ENCODE measurements at regions not wholly inside any gene's neighbourhood (a gene's known extent, or its start where the extent isn't known, plus 50 kb on each side); places are given as distances from the start of the nearest gene placed in this dataset.

DNA sequence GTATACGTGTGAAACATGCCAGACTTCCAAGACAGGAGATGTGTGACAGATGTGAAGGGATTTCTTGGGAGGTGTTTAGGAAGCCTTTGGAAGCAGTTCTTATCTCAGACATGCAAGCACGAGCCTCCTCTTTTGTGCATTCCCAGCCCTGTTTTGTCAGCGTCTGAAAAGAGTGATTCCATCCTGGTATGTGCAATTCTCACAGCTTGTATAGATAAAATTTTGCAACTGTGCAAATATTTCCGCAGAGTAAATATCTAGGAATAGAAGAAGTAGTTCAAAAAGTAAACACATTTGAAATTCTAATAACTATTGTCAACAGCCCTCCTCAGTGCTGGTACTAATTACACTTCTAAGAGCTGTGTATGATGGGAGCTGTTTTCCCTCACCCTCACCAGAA, 72.3 kb upstream of the C1QTNF9B start:
- H2AFZ ChIP-seq (ENCODE audit: low read depth, low read length): no peak overlapping the region
- no peaks in the 10 kb centered on the region for H3K36me3 ChIP-seq (ENCODE audit: insufficient read depth, low read length)
- H3K79me2 ChIP-seq (replicated peaks; ENCODE audit: insufficient read depth, low read length): no peaks in the 10 kb centered on the region
- no peaks in the 10 kb centered on the region for H3F3A ChIP-seq (ENCODE audit: insufficient read depth, low read length, poor library complexity, severe bottlenecking)
- H3K4me3 ChIP-seq (ENCODE audit: low read length): no peak overlapping the region
- no peak overlapping the region for H3K27ac ChIP-seq (ENCODE audit: low read length)
- H3K9me2 ChIP-seq (ENCODE audit: insufficient read depth, low read length): no peaks in the 10 kb centered on the region
- no peak overlapping the region for H3K9ac ChIP-seq (ENCODE audit: low read length)
- TF ChIP-seq MXI1 (conservative IDR thresholded peaks at IDR 0.05; ENCODE audit: poor library complexity, severe bottlenecking): no peak
- TF ChIP-seq TAF1 (IDR thresholded peaks at IDR 0.05; ENCODE audit: low read depth): no peak
- TF ChIP-seq, protein P1, sequence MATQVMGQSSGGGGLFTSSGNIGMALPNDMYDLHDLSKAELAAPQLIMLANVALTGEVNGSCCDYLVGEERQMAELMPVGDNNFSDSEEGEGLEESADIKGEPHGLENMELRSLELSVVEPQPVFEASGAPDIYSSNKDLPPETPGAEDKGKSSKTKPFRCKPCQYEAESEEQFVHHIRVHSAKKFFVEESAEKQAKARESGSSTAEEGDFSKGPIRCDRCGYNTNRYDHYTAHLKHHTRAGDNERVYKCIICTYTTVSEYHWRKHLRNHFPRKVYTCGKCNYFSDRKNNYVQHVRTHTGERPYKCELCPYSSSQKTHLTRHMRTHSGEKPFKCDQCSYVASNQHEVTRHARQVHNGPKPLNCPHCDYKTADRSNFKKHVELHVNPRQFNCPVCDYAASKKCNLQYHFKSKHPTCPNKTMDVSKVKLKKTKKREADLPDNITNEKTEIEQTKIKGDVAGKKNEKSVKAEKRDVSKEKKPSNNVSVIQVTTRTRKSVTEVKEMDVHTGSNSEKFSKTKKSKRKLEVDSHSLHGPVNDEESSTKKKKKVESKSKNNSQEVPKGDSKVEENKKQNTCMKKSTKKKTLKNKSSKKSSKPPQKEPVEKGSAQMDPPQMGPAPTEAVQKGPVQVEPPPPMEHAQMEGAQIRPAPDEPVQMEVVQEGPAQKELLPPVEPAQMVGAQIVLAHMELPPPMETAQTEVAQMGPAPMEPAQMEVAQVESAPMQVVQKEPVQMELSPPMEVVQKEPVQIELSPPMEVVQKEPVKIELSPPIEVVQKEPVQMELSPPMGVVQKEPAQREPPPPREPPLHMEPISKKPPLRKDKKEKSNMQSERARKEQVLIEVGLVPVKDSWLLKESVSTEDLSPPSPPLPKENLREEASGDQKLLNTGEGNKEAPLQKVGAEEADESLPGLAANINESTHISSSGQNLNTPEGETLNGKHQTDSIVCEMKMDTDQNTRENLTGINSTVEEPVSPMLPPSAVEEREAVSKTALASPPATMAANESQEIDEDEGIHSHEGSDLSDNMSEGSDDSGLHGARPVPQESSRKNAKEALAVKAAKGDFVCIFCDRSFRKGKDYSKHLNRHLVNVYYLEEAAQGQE (IDR thresholded peaks at IDR 0.05; ENCODE audit: borderline replicate concordance): peak; percentile 37
- H3K4me2 ChIP-seq (ENCODE audit: low read length): no peak overlapping the region
- H4K20me1 ChIP-seq (ENCODE audit: insufficient read depth): no peaks in the 10 kb centered on the region
- H3K27me3 ChIP-seq (ENCODE audit: insufficient read depth, low read depth, low read length): no peaks in the 10 kb centered on the region
- H3K9me3 ChIP-seq (ENCODE audit: low read length): no peaks in the 10 kb centered on the region

DNA sequence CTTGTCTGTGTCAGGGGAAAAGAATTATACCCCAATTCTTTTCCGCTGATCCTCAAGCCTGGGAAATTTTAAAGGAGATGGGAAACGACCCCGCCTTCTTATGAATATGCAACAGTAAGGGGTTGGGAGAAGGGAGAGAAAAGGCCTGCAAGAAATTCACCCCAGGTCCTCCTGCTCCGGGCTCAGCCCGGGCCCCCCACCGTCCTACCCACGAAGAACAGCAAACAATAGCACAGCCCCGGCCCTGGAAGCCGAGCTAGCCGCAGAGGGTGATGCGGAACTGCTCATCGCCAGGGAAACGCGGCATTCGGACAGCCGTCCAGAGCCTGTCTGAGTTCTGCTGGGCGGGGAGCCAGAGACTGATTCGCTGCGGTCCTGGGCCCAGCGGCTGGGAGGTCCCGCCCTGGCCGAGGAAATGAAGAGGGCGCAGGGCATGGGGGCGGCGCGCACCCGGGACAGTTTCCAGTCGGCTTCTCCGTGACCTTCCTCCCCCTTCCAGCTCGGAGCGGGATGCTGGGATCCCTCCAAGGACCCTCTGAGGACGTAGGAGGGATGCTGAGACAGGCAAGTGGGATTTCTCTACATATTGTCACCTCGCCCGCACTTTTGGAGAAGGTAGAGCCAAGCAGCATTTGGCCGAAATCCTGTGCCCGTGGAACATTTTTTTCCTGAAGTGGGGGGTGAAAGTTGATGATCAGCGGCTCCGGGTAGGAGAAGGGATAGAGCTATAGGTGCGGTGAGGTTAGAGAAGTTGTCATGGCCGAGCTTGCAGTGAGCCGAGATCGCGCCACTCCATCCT, 82.3 kb upstream of the C1QTNF9B start:
- Histone ChIP-seq H3K9me2 (ENCODE audit: insufficient read depth, low read length) (no peaks in the 10 kb centered on the region), H2AFZ (ENCODE audit: low read depth, low read length) (peak overlapping the region; percentile 63)
- TF ChIP-seq SMC3 (conservative IDR thresholded peaks at IDR 0.05; ENCODE audit: poor library complexity): no peak
- TF ChIP-seq MXI1 (conservative IDR thresholded peaks at IDR 0.05; ENCODE audit: poor library complexity, severe bottlenecking): peak; percentile 6

DNA sequence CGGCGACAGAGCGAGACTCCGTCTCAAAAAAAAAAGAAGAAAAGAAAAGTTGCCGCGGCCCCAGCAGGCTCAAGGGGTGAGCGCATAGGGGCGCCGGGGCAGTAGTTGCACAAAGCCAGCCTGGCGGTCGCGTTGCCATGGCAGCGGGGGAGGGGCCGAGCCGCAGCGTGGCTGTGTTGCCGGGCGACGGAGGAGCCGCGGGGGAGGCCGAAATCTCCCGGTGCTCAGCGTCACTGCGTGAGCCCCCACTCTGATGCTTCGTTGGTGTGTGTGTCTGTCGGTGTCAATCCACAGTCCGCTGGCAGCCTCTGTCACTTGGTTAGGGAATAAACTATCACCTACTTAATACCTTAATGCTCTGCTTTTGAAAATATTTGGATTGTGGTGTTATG, 82.9 kb upstream of the C1QTNF9B start:
- Histone ChIP-seq H3K9me3 (ENCODE audit: low read length) (no peaks in the 10 kb centered on the region), H3K9ac (ENCODE audit: low read length) (peak overlapping the region; percentile 79), H2AFZ (ENCODE audit: low read depth, low read length) (peak overlapping the region; percentile 63), H3K9me2 (ENCODE audit: insufficient read depth, low read length) (no peaks in the 10 kb centered on the region), H3F3A (ENCODE audit: insufficient read depth, low read length, poor library complexity, severe bottlenecking) (no peaks in the 10 kb centered on the region), H4K20me1 (ENCODE audit: insufficient read depth) (no peaks in the 10 kb centered on the region), H3K4me3 (ENCODE audit: low read length) (peak overlapping the region; percentile 93), H3K4me2 (ENCODE audit: low read length) (peak overlapping the region; percentile 77), H3K79me2 (replicated peaks; ENCODE audit: insufficient read depth, low read length) (peaks cover 10% of the 10 kb centered on the region), H3K27ac (ENCODE audit: low read length) (peak overlapping the region; percentile 69), H3K27me3 (ENCODE audit: insufficient read depth, low read depth, low read length) (no peaks in the 10 kb centered on the region), H3K36me3 (ENCODE audit: insufficient read depth, low read length) (no peaks in the 10 kb centered on the region)
- TF ChIP-seq MXI1 (conservative IDR thresholded peaks at IDR 0.05; ENCODE audit: poor library complexity, severe bottlenecking) (peak; percentile 79), SMC3 (conservative IDR thresholded peaks at IDR 0.05; ENCODE audit: poor library complexity) (peak; percentile 18), EP300 (conservative IDR thresholded peaks at IDR 0.05; ENCODE audit: poor library complexity, severe bottlenecking) (peak; percentile 62), TAF1 (IDR thresholded peaks at IDR 0.05; ENCODE audit: low read depth) (no peak), RAD21 (conservative IDR thresholded peaks at IDR 0.05) (no peak), POLR2AphosphoS5 (IDR thresholded peaks at IDR 0.05) (peak; percentile 44)
- TF ChIP-seq, protein P2, sequence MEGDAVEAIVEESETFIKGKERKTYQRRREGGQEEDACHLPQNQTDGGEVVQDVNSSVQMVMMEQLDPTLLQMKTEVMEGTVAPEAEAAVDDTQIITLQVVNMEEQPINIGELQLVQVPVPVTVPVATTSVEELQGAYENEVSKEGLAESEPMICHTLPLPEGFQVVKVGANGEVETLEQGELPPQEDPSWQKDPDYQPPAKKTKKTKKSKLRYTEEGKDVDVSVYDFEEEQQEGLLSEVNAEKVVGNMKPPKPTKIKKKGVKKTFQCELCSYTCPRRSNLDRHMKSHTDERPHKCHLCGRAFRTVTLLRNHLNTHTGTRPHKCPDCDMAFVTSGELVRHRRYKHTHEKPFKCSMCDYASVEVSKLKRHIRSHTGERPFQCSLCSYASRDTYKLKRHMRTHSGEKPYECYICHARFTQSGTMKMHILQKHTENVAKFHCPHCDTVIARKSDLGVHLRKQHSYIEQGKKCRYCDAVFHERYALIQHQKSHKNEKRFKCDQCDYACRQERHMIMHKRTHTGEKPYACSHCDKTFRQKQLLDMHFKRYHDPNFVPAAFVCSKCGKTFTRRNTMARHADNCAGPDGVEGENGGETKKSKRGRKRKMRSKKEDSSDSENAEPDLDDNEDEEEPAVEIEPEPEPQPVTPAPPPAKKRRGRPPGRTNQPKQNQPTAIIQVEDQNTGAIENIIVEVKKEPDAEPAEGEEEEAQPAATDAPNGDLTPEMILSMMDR (IDR thresholded peaks at IDR 0.05; ENCODE audit: poor library complexity, severe bottlenecking): no peak
- TF ChIP-seq, protein P1 (IDR thresholded peaks at IDR 0.05; ENCODE audit: borderline replicate concordance): no peak

More for the DNA sequence above, 82.3 kb upstream of the C1QTNF9B start:
- Histone ChIP-seq H3K27me3 (ENCODE audit: insufficient read depth, low read depth, low read length) (no peaks in the 10 kb centered on the region), H3K79me2 (replicated peaks; ENCODE audit: insufficient read depth, low read length) (peaks cover 10% of the 10 kb centered on the region), H3K4me3 (ENCODE audit: low read length) (peak overlapping the region; percentile 93), H3K4me2 (ENCODE audit: low read length) (peak overlapping the region; percentile 77), H3K9me3 (ENCODE audit: low read length) (no peaks in the 10 kb centered on the region), H3K27ac (ENCODE audit: low read length) (peak overlapping the region; percentile 69), H3F3A (ENCODE audit: insufficient read depth, low read length, poor library complexity, severe bottlenecking) (no peaks in the 10 kb centered on the region), H3K9ac (ENCODE audit: low read length) (peak overlapping the region; percentile 79), H4K20me1 (ENCODE audit: insufficient read depth) (no peaks in the 10 kb centered on the region), H3K36me3 (ENCODE audit: insufficient read depth, low read length) (no peaks in the 10 kb centered on the region)

Measured in neural cell (in vitro differentiated cells).